ENCODE measurements at regions not wholly inside any gene's neighbourhood (a gene's known extent, or its start where the extent isn't known, plus 50 kb on each side); places are given as distances from the start of the nearest gene placed in this dataset.

DNA sequence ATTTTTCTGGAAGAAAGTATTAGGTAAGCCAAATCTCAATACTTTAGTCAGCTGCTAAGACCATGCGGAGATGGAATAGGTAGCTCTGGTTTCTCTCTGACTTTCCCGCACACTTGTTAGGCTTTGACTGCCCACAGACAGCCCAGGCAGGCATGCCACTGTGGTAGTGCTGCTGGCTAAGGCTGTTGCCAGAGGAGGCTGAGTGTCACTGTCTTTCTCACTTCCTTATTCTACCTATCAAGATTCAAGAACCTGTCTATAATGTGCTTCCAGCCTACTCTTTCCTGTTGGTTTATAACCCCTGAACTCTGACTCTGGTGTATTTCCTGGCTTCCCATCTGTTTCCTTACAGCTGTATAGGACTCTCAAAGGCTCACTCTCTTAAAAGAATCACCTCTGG lies 81.8 kb upstream of the TRPC5 start:
- H3K9ac ChIP-seq (replicated peaks in 1 of 4; ENCODE audit: extremely low read depth in 1 of 4, low read depth in 3 of 4, low read length in 3 of 4), result no peak overlapping the region
- no peaks in the 10 kb centered on the region for H3K27me3 ChIP-seq (replicated peaks in 1 of 4; ENCODE audit: control insufficient read depth in 3 of 4, extremely low read depth in 1 of 4, insufficient read depth in 3 of 4, low read length in 3 of 4)
- H4K8ac ChIP-seq (ENCODE audit: extremely low read depth, insufficient read depth, low read length), result no peak overlapping the region
- H3K4me2 ChIP-seq (ENCODE audit: insufficient read depth in 1 of 2, low read depth in 2 of 2, low read length in 2 of 2), result no peak overlapping the region
- no peak overlapping the region for H4K91ac ChIP-seq (replicated peaks; ENCODE audit: insufficient read length, low read length)
- no peak overlapping the region for H2BK15ac ChIP-seq (ENCODE audit: low read length)
- H4K20me1 ChIP-seq (replicated peaks in 1 of 2; ENCODE audit: control insufficient read depth in 1 of 2, insufficient read depth in 2 of 2, low read length in 2 of 2), result no peaks in the 10 kb centered on the region
- DNase-seq (ENCODE audit: low read depth in 1 of 2, low spot score in 2 of 2) (no peak), FAIRE-seq (no peak)
- H2BK12ac ChIP-seq (ENCODE audit: low read depth, low read length), result no peak overlapping the region
- no peaks in the 10 kb centered on the region for H3K79me2 ChIP-seq (ENCODE audit: control insufficient read depth in 1 of 2, insufficient read depth in 2 of 2, low read length in 2 of 2)
- H2AFZ ChIP-seq (ENCODE audit: low read length), result no peak overlapping the region
- H3K18ac ChIP-seq (ENCODE audit: extremely low read depth, low read length), result no peak overlapping the region
- no peak overlapping the region for H2BK20ac ChIP-seq (ENCODE audit: low read length)
- 93% methylated on average over 2 of the region's 2 CpGs; no CpG with 5 or more reads in 1 of the 2 experiments for WGBS, 2 experiments (ENCODE audit: extremely low coverage in 1 of 2, insufficient coverage in 1 of 2, insufficient read length in 1 of 2, insufficient replicate concordance in 2 of 2, low coverage in 1 of 2, low lambda C conversion rate in 2 of 2, missing lambda C conversion rate in 1 of 2)
- no peak for TF ChIP-seq CBX5 (IDR thresholded peaks at IDR 0.05; ENCODE audit: low read depth, low read length)
- TF ChIP-seq GABPA (IDR thresholded peaks at IDR 0.05; ENCODE audit: borderline replicate concordance, insufficient read depth, low read length), result no peak
- TF ChIP-seq YY1 (IDR thresholded peaks at IDR 0.05; ENCODE audit: low read depth, low read length), result no peak
- TF ChIP-seq JUND (IDR thresholded peaks at IDR 0.05; ENCODE audit: low read length), result no peak
- no peak for TF ChIP-seq RAD21 (IDR thresholded peaks at IDR 0.05 in 1 of 2, conservative IDR thresholded peaks at IDR 0.05 in 1 of 2; ENCODE audit: low read depth in 2 of 2, low read length in 2 of 2)
- TF ChIP-seq ASH2L (IDR thresholded peaks at IDR 0.05; ENCODE audit: low read length), result no peak
- TF ChIP-seq BACH1 (IDR thresholded peaks at IDR 0.05; ENCODE audit: low read length), result no peak
- TF ChIP-seq EP300 (IDR thresholded peaks at IDR 0.05; ENCODE audit: borderline replicate concordance in 1 of 2, low read depth in 2 of 2, low read length in 2 of 2), result no peak
- TF ChIP-seq SRF (IDR thresholded peaks at IDR 0.05; ENCODE audit: low read depth, low read length), result no peak
- no peak for TF ChIP-seq RBBP5 (IDR thresholded peaks at IDR 0.05; ENCODE audit: borderline replicate concordance, low read depth, low read length)
- no peak for TF ChIP-seq TCF12 (IDR thresholded peaks at IDR 0.05; ENCODE audit: low read depth, low read length)
- no peak for TF ChIP-seq CHD1 (IDR thresholded peaks at IDR 0.05; ENCODE audit: low read depth, low read length)
- H3K4me1 ChIP-seq (replicated peaks in 1 of 4; ENCODE audit: control insufficient read depth in 3 of 4, insufficient read depth in 4 of 4, low read length in 3 of 4), result peaks cover 0 to 15% (median 0%) of the 10 kb centered on the region in 4 experiments; a peak in 3 of 7 replicates
- no peaks in the 10 kb centered on the region for H3K79me1 ChIP-seq (ENCODE audit: low read depth, low read length)
- ChIA-PET CTCF (ENCODE audit: partially characterized antibody) (interaction anchor here (1.7 kb wide), 1 partner anchor 17 kb away, joined by 5 read pairs; no protein-coding TSS in a partner anchor), POLR2A (ENCODE audit: partially characterized antibody) (no interaction called here)
- H4K5ac ChIP-seq (ENCODE audit: insufficient read length, low read depth, low read length), result no peak overlapping the region
- H2AK5ac ChIP-seq (ENCODE audit: low read depth, low read length), result no peak overlapping the region
- no peak overlapping the region for H3K4me3 ChIP-seq (ENCODE audit: extremely low read depth in 1 of 4, insufficient read depth in 2 of 4, low read depth in 3 of 4, low read length in 4 of 4)
- no peak overlapping the region for H3K4ac ChIP-seq (replicated peaks; ENCODE audit: insufficient read length, low read depth, low read length)
- no peak overlapping the region for H2BK5ac ChIP-seq (ENCODE audit: low read depth, low read length)
- no peak overlapping the region for H2BK120ac ChIP-seq (replicated peaks; ENCODE audit: low read depth, low read length)
- H3K36me3 ChIP-seq (ENCODE audit: control insufficient read depth in 2 of 4, insufficient read depth in 4 of 4, low read length in 3 of 4), result no peaks in the 10 kb centered on the region
- H3K56ac ChIP-seq (replicated peaks; ENCODE audit: insufficient read length, low read depth, low read length), result no peak overlapping the region
- no peak overlapping the region for H3K23ac ChIP-seq (ENCODE audit: insufficient read length)
- H3K9me3 ChIP-seq (ENCODE audit: insufficient read depth in 2 of 2, low read depth in 1 of 2, low read length in 1 of 2), result no peaks in the 10 kb centered on the region
- no peak overlapping the region for H3K27ac ChIP-seq (ENCODE audit: low read depth, low read length)
- H3K14ac ChIP-seq (ENCODE audit: insufficient read length), result no peak overlapping the region
- H3K23me2 ChIP-seq (ENCODE audit: low read depth, low read length), result no peaks in the 10 kb centered on the region
